ENCODE measurements at regions not wholly inside any gene's neighbourhood (a gene's known extent, or its start where the extent isn't known, plus 50 kb on each side); places are given as distances from the start of the nearest gene placed in this dataset.

- 71 to 94% methylated on average over 1 of the region's 1 CpG for WGBS, 2 donors
- H3K27ac ChIP-seq = no peak overlapping the region
Observed at GRCh38 chr7:80347173-80347572, 164.7 kb downstream of the GNAT3 start.

GRCh38 chr7:80346704-80347103 lies 165.2 kb downstream of the GNAT3 start:
- WGBS, 2 donors = 64 to 69% methylated on average over 3 of the region's 3 CpGs
- Histone ChIP-seq H3K27me3 (no peaks in the 10 kb centered on the region), H3K27ac (no peak overlapping the region), H3K4me3 (no peak overlapping the region), H3K9me3 (no peaks in the 10 kb centered on the region), H3K36me3 (no peaks in the 10 kb centered on the region), H3K4me1 (peaks cover 0 to 17% (median 0%) of the 10 kb centered on the region in 4 donors)
- no peak for DNase-seq (ENCODE audit: low spot score in 2 of 2)
- TF ChIP-seq POLR2A (IDR thresholded peaks at IDR 0.05) (no peak), EP300 (IDR thresholded peaks at IDR 0.05) (peak in 1 of 2 donors; percentile 10)

More at GRCh38 chr7:80347173-80347572, 164.7 kb downstream of the GNAT3 start:
- H3K27me3 ChIP-seq = no peaks in the 10 kb centered on the region
- no peaks in the 10 kb centered on the region for H3K36me3 ChIP-seq
- H3K9me3 ChIP-seq = no peaks in the 10 kb centered on the region
- no peak overlapping the region for H3K4me3 ChIP-seq
- no peak for DNase-seq (ENCODE audit: low spot score in 2 of 2)
- no peak for TF ChIP-seq POLR2A (IDR thresholded peaks at IDR 0.05)
- TF ChIP-seq EP300 (IDR thresholded peaks at IDR 0.05) = no peak
- no peak for TF ChIP-seq CTCF (IDR thresholded peaks at IDR 0.05)
- peaks cover 0 to 17% (median 0%) of the 10 kb centered on the region in 4 donors for H3K4me1 ChIP-seq

- no peak for TF ChIP-seq CTCF (IDR thresholded peaks at IDR 0.05)
- TF ChIP-seq POLR2A (IDR thresholded peaks at IDR 0.05) = no peak
- TF ChIP-seq EP300 (IDR thresholded peaks at IDR 0.05) = no peak
- H3K27me3 ChIP-seq = no peaks in the 10 kb centered on the region
- H3K4me1 ChIP-seq = peaks cover 0 to 20% (median 4%) of the 10 kb centered on the region in 4 donors
- H3K9me3 ChIP-seq = no peaks in the 10 kb centered on the region
- no peaks in the 10 kb centered on the region for H3K36me3 ChIP-seq
- 46 to 52% methylated on average over 7 of the region's 7 CpGs for WGBS, 2 donors
- DNase-seq (ENCODE audit: low spot score in 2 of 2) = no peak
- no peak overlapping the region for H3K4me3 ChIP-seq
- H3K27ac ChIP-seq = peak overlapping the region in 2 of 4 donors; percentile 19 to 43
Observed at GRCh38 chr7:80335511-80336231, 176.2 kb downstream of the GNAT3 start.

GRCh38 chr7:80334908-80335307 lies 177.0 kb downstream of the GNAT3 start:
- H3K4me1 ChIP-seq = peaks cover 0 to 20% (median 4%) of the 10 kb centered on the region in 4 donors

GRCh38 chr7:80334196-80334595 lies 177.7 kb downstream of the GNAT3 start:
- no peak for TF ChIP-seq CTCF (IDR thresholded peaks at IDR 0.05)
- no peak for TF ChIP-seq EP300 (IDR thresholded peaks at IDR 0.05)
- TF ChIP-seq POLR2A (IDR thresholded peaks at IDR 0.05) = no peak
- Histone ChIP-seq H3K36me3 (no peaks in the 10 kb centered on the region), H3K4me3 (no peak overlapping the region), H3K9me3 (no peaks in the 10 kb centered on the region), H3K27me3 (no peaks in the 10 kb centered on the region), H3K4me1 (peaks cover 0 to 20% (median 4%) of the 10 kb centered on the region in 4 donors), H3K27ac (no peak overlapping the region)
- 92 to 93% methylated on average over 1 of the region's 1 CpG for WGBS, 2 donors
- DNase-seq (ENCODE audit: low spot score in 2 of 2) = no peak

More at GRCh38 chr7:80334908-80335307, 177.0 kb downstream of the GNAT3 start:
- Histone ChIP-seq H3K9me3 (no peaks in the 10 kb centered on the region), H3K36me3 (no peaks in the 10 kb centered on the region), H3K27ac (peak overlapping the region in 2 of 4 donors; percentile 19 to 43), H3K4me3 (no peak overlapping the region), H3K27me3 (no peaks in the 10 kb centered on the region)
- no peak for TF ChIP-seq POLR2A (IDR thresholded peaks at IDR 0.05)
- peak in 2 of 5 experiments; percentile 10 to 13 for TF ChIP-seq CTCF (IDR thresholded peaks at IDR 0.05)
- peak; percentile 9 to 47 for TF ChIP-seq EP300 (IDR thresholded peaks at IDR 0.05)
- no peak for DNase-seq (ENCODE audit: low spot score in 2 of 2)
